ENCODE measurements at regions not wholly inside any gene's neighbourhood (a gene's known extent, or its start where the extent isn't known, plus 50 kb on each side); places are given as distances from the start of the nearest gene placed in this dataset.

GRCh38 chr18:76757925-76758324 is 64.4 kb upstream of the ZNF236 start:
- Histone ChIP-seq H3K9ac (ENCODE audit: insufficient read depth, low read length) (no peak overlapping the region), H3K79me2 (ENCODE audit: control insufficient read depth, insufficient read depth, low read length) (no peaks in the 10 kb centered on the region), H2AFZ (ENCODE audit: low read length) (no peak overlapping the region), H3K36me3 (ENCODE audit: control insufficient read depth, insufficient read depth, low read length) (no peaks in the 10 kb centered on the region), H3K4me1 (ENCODE audit: control insufficient read depth, extremely low read depth, insufficient read depth, low read length) (no peaks in the 10 kb centered on the region), H3K27me3 (ENCODE audit: control insufficient read depth, insufficient read depth, low read length) (no peaks in the 10 kb centered on the region), H3K27ac (ENCODE audit: insufficient read depth, low read length) (no peak overlapping the region), H3K4me3 (replicated peaks in 1 of 4; ENCODE audit: control extremely low read depth in 1 of 4, insufficient read depth in 1 of 4, low read depth in 3 of 4, low read length in 4 of 4) (no peak overlapping the region), H4K20me1 (ENCODE audit: control insufficient read depth, extremely low read depth, insufficient read depth, low read length) (no peaks in the 10 kb centered on the region), H3K9me3 (ENCODE audit: control insufficient read depth, insufficient read depth, low read depth, low read length) (no peaks in the 10 kb centered on the region), H3K4me2 (ENCODE audit: extremely low read depth, insufficient read depth, low read length) (no peak overlapping the region)
- no peak for TF ChIP-seq CTCF (conservative IDR thresholded peaks at IDR 0.05 in 1 of 2, IDR thresholded peaks at IDR 0.05 in 1 of 2; ENCODE audit: low read depth in 1 of 2, low read length in 2 of 2)
- TF ChIP-seq EZH2 (IDR thresholded peaks at IDR 0.05; ENCODE audit: low read length, missing control alignments) = no peak
- no peak for DNase-seq (ENCODE audit: low read depth in 2 of 2)

GRCh38 chr18:76757335-76757734 is 65.0 kb upstream of the ZNF236 start:
- Histone ChIP-seq H2AFZ (ENCODE audit: low read length) (no peak overlapping the region), H3K36me3 (ENCODE audit: control insufficient read depth, insufficient read depth, low read length) (no peaks in the 10 kb centered on the region), H4K20me1 (ENCODE audit: control insufficient read depth, extremely low read depth, insufficient read depth, low read length) (no peaks in the 10 kb centered on the region), H3K4me1 (ENCODE audit: control insufficient read depth, extremely low read depth, insufficient read depth, low read length) (no peaks in the 10 kb centered on the region), H3K27ac (ENCODE audit: insufficient read depth, low read length) (no peak overlapping the region), H3K79me2 (ENCODE audit: control insufficient read depth, insufficient read depth, low read length) (no peaks in the 10 kb centered on the region), H3K4me3 (replicated peaks in 1 of 4; ENCODE audit: control extremely low read depth in 1 of 4, insufficient read depth in 1 of 4, low read depth in 3 of 4, low read length in 4 of 4) (no peak overlapping the region), H3K27me3 (ENCODE audit: control insufficient read depth, insufficient read depth, low read length) (no peaks in the 10 kb centered on the region), H3K9ac (ENCODE audit: insufficient read depth, low read length) (no peak overlapping the region), H3K4me2 (ENCODE audit: extremely low read depth, insufficient read depth, low read length) (no peak overlapping the region), H3K9me3 (ENCODE audit: control insufficient read depth, insufficient read depth, low read depth, low read length) (no peaks in the 10 kb centered on the region)
- TF ChIP-seq CTCF (conservative IDR thresholded peaks at IDR 0.05 in 1 of 2, IDR thresholded peaks at IDR 0.05 in 1 of 2; ENCODE audit: low read depth in 1 of 2, low read length in 2 of 2) = no peak
- no peak for TF ChIP-seq EZH2 (IDR thresholded peaks at IDR 0.05; ENCODE audit: low read length, missing control alignments)
- peak in 1 of 2 donors; percentile 21 for DNase-seq (ENCODE audit: low read depth in 2 of 2)

GRCh38 chr18:76756531-76757253 is 65.7 kb upstream of the ZNF236 start:
- Histone ChIP-seq H3K4me1 (ENCODE audit: control insufficient read depth, extremely low read depth, insufficient read depth, low read length) (no peaks in the 10 kb centered on the region), H3K27ac (ENCODE audit: insufficient read depth, low read length) (no peak overlapping the region), H2AFZ (ENCODE audit: low read length) (no peak overlapping the region), H3K4me2 (ENCODE audit: extremely low read depth, insufficient read depth, low read length) (no peak overlapping the region), H4K20me1 (ENCODE audit: control insufficient read depth, extremely low read depth, insufficient read depth, low read length) (no peaks in the 10 kb centered on the region), H3K9me3 (ENCODE audit: control insufficient read depth, insufficient read depth, low read depth, low read length) (no peaks in the 10 kb centered on the region), H3K36me3 (ENCODE audit: control insufficient read depth, insufficient read depth, low read length) (no peaks in the 10 kb centered on the region), H3K27me3 (ENCODE audit: control insufficient read depth, insufficient read depth, low read length) (no peaks in the 10 kb centered on the region), H3K9ac (ENCODE audit: insufficient read depth, low read length) (no peak overlapping the region), H3K79me2 (ENCODE audit: control insufficient read depth, insufficient read depth, low read length) (no peaks in the 10 kb centered on the region), H3K4me3 (replicated peaks in 1 of 4; ENCODE audit: control extremely low read depth in 1 of 4, insufficient read depth in 1 of 4, low read depth in 3 of 4, low read length in 4 of 4) (no peak overlapping the region)
- peak in 1 of 2 donors; percentile 18 for DNase-seq (ENCODE audit: low read depth in 2 of 2)
- TF ChIP-seq CTCF (conservative IDR thresholded peaks at IDR 0.05 in 1 of 2, IDR thresholded peaks at IDR 0.05 in 1 of 2; ENCODE audit: low read depth in 1 of 2, low read length in 2 of 2) (no peak), EZH2 (IDR thresholded peaks at IDR 0.05; ENCODE audit: low read length, missing control alignments) (no peak)

Data from fibroblast of lung (primary cell).